Heart left ventricle (tissue), 16 donors: ENCODE measurements at regions not wholly inside any gene's neighbourhood (a gene's known extent, or its start where the extent isn't known, plus 50 kb on each side); places are given as distances from the start of the nearest gene placed in this dataset.

Experiments used
- ATAC-seq, 4 donors: fragments of 200-7000 bp; cut with Tn5 transposase; one replicate each; pipeline ENCODE4 v1.9.1; 2020 to 2022; ENCODE audit warnings: moderate library complexity in 4 of 4, mild to moderate bottlenecking in 3 of 4, moderate number of reproducible peaks in 1 of 4
- DNase-seq, 5 donors: peaks; one replicate each; pipeline ENCODE4 v3.0.0-alpha.2; 2020
- H3K27ac ChIP-seq, 12 donors: fragments of 200-600 bp; sonication (generic) in 4 of 12; one replicate each; pipeline versions ENCODE4 v1.5.0 to v1.8.0; 2016 to 2022; ENCODE audit warnings: mild to moderate bottlenecking in 2 of 12
- H3K27me3 ChIP-seq, 9 donors: fragments of 200-600 bp; sonication (generic) in 2 of 9; one replicate each; pipeline versions ENCODE4 v1.5.1 to v1.8.0; 2016 to 2022; ENCODE audit warnings: mild to moderate bottlenecking in 3 of 9
- H3K36me3 ChIP-seq, 9 donors: fragments of 200-600 bp; sonication (generic) in 2 of 9; one replicate each; pipeline versions ENCODE4 v1.5.0 to v1.8.0; 2018 to 2022; ENCODE audit warnings: mild to moderate bottlenecking in 2 of 9
- H3K4me1 ChIP-seq, 12 donors: fragments of 200-600 bp; sonication (generic) in 4 of 12; one replicate each; pipeline versions ENCODE4 v1.5.0 to v1.8.0; 2016 to 2022; ENCODE audit warnings: mild to moderate bottlenecking in 3 of 12
- H3K4me3 ChIP-seq, 12 donors: fragments of 200-600 bp; sonication (generic) in 4 of 12; one replicate each; pipeline versions ENCODE4 v1.5.0 to v1.8.0; 2017 to 2022; ENCODE audit warnings: mild to moderate bottlenecking in 9 of 12, moderate library complexity in 4 of 12
- H3K9me3 ChIP-seq, 12 donors: fragments of 200-600 bp; sonication (generic) in 4 of 12; one replicate each; pipeline versions ENCODE4 v1.5.0 to v1.8.0; 2016 to 2022; ENCODE audit warnings: mild to moderate bottlenecking in 1 of 12
- POLR2A ChIP-seq, 2 donors: fragments of 450-650 bp; IDR thresholded peaks; one replicate each; pipeline ENCODE4 v1.6.1; 2017; ENCODE audit warnings: antibody characterized with exemption in 2 of 2, mild to moderate bottlenecking in 2 of 2, moderate library complexity in 2 of 2
- WGBS, 4 donors: extraction: QIAGEN DNeasy Blood & Tissue Kit in 2 of 4; methylation state at CpG; one replicate each; pipeline versions ENCODE4 v1.1.5 to v1.1.7; 2013 to 2018; 5-methylcytosine and 5-hydroxymethylcytosine counted together
- intact Hi-C, 10 donors: fragments of 100-400 bp; cut with DNase I; formaldehyde crosslinking; loops; one replicate each; pipeline versions ENCODE4 v1.11.1 to v1.14.2; 2022
- TF ChIP-seq, protein P1 (sequence below), 12 donors: fragments of 200-600 bp; sonication (generic) in 4 of 12; IDR thresholded peaks; one replicate each; pipeline versions ENCODE4 v1.5.0 to v1.8.0; 2018 to 2022; ENCODE audit warnings: antibody characterized with exemption in 12 of 12, mild to moderate bottlenecking in 5 of 12
- donor health status: ischemic (EF 13 %, LVEDD 7.1; RV severe dilation, severe dysfunction).
- donor health status: healthy with polysubstance abuse.
- donor health status: DM: no; HTN: yes; CAD: no.
- donor health status: DM: no; HTN: no; CAD: no.
- donor health status: ischemic (EF 25% LVEDD 6.9; RV normal size, moderate dysfunction).
- donor health status: ischemic (EF 25% LVEDD 5.7; RV mildly dilated, moderate dysfunction).
- donor health status: healthy.
- donor health status: DM: yes; HTN: yes; CAD: no.
- donor health status: ischemic (EF 35%, LVEDD 5.7; RV mildly dilated, moderate dysfunction).
- donor health status: nonischemic (EF 11% LVEDD 7.7; RV severe dilation, severe dysfunction).
- donor health status: DM: yes; HTN: yes; CAD: no.
- donor health status: PGD.
- donor health status: ischemic (EF 29% LVEDD 5.4; RV normal size, mild dysfunction).
- donor health status: nonischemic (EF 23%, LVEDD 6.1; RV moderate dilation, normal function).

DNA sequence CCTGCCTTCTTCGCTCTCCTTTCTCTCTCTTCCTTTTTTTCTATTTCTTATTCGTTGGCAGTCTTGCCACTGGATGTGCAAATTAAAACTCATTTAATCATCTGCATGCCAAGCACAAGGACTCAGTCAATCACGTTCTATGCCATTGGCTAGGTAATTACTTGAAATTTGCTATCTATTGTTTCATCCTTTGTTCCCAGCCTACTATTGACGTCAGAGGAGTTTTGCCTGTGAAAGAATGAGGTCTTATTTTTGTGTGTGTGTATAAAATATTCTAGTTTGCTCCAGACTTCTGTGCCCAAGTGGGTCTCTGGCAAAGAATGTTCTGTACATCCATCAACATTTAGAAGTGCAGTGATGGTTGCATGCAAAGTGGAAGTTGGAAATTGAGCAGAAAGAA, 132.3 kb upstream of the DOK5 start:
- Histone ChIP-seq H3K9me3 (no peaks in the 10 kb centered on the region), H3K27me3 (no peaks in the 10 kb centered on the region), H3K4me1 (peaks cover 0 to 16% (median 0%) of the 10 kb centered on the region in 12 donors), H3K4me3 (no peak overlapping the region), H3K27ac (no peak overlapping the region), H3K36me3 (no peaks in the 10 kb centered on the region)
- intact Hi-C loops: no loop called here
- TF ChIP-seq, protein P1, sequence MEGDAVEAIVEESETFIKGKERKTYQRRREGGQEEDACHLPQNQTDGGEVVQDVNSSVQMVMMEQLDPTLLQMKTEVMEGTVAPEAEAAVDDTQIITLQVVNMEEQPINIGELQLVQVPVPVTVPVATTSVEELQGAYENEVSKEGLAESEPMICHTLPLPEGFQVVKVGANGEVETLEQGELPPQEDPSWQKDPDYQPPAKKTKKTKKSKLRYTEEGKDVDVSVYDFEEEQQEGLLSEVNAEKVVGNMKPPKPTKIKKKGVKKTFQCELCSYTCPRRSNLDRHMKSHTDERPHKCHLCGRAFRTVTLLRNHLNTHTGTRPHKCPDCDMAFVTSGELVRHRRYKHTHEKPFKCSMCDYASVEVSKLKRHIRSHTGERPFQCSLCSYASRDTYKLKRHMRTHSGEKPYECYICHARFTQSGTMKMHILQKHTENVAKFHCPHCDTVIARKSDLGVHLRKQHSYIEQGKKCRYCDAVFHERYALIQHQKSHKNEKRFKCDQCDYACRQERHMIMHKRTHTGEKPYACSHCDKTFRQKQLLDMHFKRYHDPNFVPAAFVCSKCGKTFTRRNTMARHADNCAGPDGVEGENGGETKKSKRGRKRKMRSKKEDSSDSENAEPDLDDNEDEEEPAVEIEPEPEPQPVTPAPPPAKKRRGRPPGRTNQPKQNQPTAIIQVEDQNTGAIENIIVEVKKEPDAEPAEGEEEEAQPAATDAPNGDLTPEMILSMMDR (IDR thresholded peaks at IDR 0.05): no peak
- no peak for TF ChIP-seq POLR2A (IDR thresholded peaks at IDR 0.05)
- ATAC-seq (no peak), DNase-seq (no peak)
- whole genome bisulfite sequencing, 4 donors: 78 to 82% (median 79%) methylated on average over 4 of the region's 4 CpGs

DNA sequence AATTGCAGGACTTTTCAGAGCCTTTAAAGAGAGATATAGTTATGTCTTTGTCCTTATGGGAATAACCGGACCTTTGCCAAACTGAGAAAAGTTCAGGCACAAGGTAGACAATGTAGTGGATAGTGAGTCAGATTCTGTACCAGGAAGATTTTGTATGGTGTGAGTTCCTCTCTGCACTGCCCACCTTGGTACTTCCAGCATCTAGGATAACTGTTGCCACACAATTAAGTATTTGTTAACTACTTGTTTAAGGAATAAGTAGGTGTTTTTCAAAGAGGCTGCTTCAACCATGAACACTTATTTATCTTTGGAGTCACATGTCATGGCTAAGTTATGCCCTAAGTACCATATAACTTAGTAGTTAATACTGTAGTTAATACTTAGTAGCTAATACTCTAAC, 131.8 kb upstream of the DOK5 start:
- 93 to 96% (median 95%) methylated on average over 1 of the region's 1 CpG for WGBS, 4 donors
- intact Hi-C loops: no loop called here
- Histone ChIP-seq H3K9me3 (no peaks in the 10 kb centered on the region), H3K36me3 (no peaks in the 10 kb centered on the region), H3K27ac (no peak overlapping the region), H3K4me3 (no peak overlapping the region), H3K4me1 (peaks cover 0 to 16% (median 0%) of the 10 kb centered on the region in 12 donors), H3K27me3 (no peaks in the 10 kb centered on the region)
- TF ChIP-seq, protein P1 (IDR thresholded peaks at IDR 0.05): no peak
- no peak for TF ChIP-seq POLR2A (IDR thresholded peaks at IDR 0.05)
- ATAC-seq (no peak), DNase-seq (no peak)

DNA sequence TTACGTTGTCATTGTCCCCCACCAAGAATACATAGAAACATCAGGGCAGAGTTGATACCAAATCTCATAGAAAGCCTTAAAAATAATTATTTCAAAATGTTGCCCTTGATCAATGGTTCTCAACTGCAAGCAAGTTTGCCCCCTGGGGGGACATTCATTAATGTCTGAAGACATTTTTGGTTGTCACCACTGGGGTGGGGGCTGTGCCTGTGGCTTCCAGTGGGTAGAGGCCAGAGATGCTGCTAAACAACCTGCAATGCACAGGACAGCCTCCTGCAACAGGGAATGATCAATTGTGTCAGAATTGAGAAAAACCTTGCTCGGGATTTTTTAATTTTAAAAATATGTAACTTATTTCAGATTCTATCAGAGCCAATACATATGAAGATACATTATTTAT, 130.6 kb upstream of the DOK5 start:
- H3K9me3 ChIP-seq: no peaks in the 10 kb centered on the region
- 65 to 82% (median 76%) methylated on average over 2 of the region's 2 CpGs for WGBS, 4 donors
- ATAC-seq: no peak
- H3K27me3 ChIP-seq: no peaks in the 10 kb centered on the region
- no peak for TF ChIP-seq POLR2A (IDR thresholded peaks at IDR 0.05)
- TF ChIP-seq, protein P1 (IDR thresholded peaks at IDR 0.05): no peak
- DNase-seq: no peak
- intact Hi-C loops: no loop called here
- no peak overlapping the region for H3K4me3 ChIP-seq
- no peak overlapping the region for H3K27ac ChIP-seq
- peaks cover 0 to 16% (median 0%) of the 10 kb centered on the region in 12 donors for H3K4me1 ChIP-seq
- no peaks in the 10 kb centered on the region for H3K36me3 ChIP-seq

DNA sequence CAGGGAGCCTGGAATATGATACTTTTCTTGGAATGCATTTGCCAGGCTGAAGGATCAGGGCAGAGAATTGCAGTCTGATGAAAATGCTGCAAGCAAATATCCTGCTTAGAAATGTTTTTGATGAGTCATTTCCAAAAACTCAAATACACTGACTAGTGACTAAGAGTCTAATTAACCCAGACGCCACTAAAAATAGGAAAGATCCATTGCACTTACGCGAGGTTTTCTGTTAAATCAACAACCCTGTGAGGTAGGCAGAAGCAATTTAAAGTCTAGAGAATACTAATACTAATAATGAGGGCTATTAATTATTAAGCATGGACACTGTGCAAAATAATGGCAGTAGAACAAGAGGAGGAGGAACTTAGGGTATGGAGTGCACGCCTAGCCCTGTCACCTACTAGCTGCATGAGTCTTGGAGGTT, 130.1 kb upstream of the DOK5 start:
- intact Hi-C loops: no loop called here
- Histone ChIP-seq H3K4me3 (no peak overlapping the region), H3K4me1 (peaks cover 0 to 16% (median 0%) of the 10 kb centered on the region in 12 donors), H3K27me3 (no peaks in the 10 kb centered on the region), H3K9me3 (no peaks in the 10 kb centered on the region), H3K27ac (no peak overlapping the region), H3K36me3 (no peaks in the 10 kb centered on the region)
- DNase-seq (no peak), ATAC-seq (no peak)
- TF ChIP-seq POLR2A (IDR thresholded peaks at IDR 0.05): no peak
- TF ChIP-seq, protein P1 (IDR thresholded peaks at IDR 0.05): no peak
- 51 to 72% (median 63%) methylated on average over 4 of the region's 4 CpGs for WGBS, 4 donors
